ENCODE measurements at regions not wholly inside any gene's neighbourhood (a gene's known extent, or its start where the extent isn't known, plus 50 kb on each side); places are given as distances from the start of the nearest gene placed in this dataset.

DNA sequence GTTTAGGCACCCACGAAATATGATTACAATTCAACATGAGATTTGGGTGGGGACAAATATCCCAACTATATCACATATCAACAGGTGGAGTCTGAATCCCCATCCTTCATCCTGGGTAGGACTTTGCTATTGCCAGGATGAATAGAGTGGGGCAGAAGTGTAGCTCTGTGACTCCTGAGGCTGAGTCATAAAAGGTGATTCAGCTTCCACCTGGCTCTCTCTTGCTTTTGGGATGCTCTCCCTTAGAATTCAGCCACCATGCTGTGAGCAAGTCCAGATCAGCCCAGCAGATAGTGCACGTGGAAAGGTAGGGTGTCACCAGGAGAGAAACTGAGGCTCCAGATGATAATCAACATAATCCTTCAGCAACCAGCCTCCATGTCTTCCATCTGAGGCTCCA, 193.8 kb upstream of the BCOR start:
- Histone ChIP-seq H3K4me1 (ENCODE audit: control insufficient read depth, insufficient read depth, low read length) (no peaks in the 10 kb centered on the region), H3K4me3 (ENCODE audit: low read length) (no peak overlapping the region), H3K27me3 (ENCODE audit: control insufficient read depth, insufficient read depth, low read length, poor library complexity, severe bottlenecking) (no peaks in the 10 kb centered on the region), H3K9ac (ENCODE audit: extremely low read depth, low read length, poor library complexity, severe bottlenecking) (no peak overlapping the region), H3K9me3 (ENCODE audit: control insufficient read depth, low read length) (no peaks in the 10 kb centered on the region), H3K36me3 (ENCODE audit: control insufficient read depth, insufficient read depth, low read length) (no peaks in the 10 kb centered on the region), H3K27ac (ENCODE audit: low read depth, low read length) (no peak overlapping the region)
- Mint-ChIP-seq H3K4me3 (no peak overlapping the region), H3K27me3 (ENCODE audit: insufficient read depth) (peaks cover 2% of the 10 kb centered on the region), H3K4me1 (peaks cover 8% of the 10 kb centered on the region), H3K9me3 (peaks cover 43% of the 10 kb centered on the region), H3K36me3 (ENCODE audit: low read depth) (no peaks in the 10 kb centered on the region), H3K27ac (no peak overlapping the region)
- TF ChIP-seq, protein P1, sequence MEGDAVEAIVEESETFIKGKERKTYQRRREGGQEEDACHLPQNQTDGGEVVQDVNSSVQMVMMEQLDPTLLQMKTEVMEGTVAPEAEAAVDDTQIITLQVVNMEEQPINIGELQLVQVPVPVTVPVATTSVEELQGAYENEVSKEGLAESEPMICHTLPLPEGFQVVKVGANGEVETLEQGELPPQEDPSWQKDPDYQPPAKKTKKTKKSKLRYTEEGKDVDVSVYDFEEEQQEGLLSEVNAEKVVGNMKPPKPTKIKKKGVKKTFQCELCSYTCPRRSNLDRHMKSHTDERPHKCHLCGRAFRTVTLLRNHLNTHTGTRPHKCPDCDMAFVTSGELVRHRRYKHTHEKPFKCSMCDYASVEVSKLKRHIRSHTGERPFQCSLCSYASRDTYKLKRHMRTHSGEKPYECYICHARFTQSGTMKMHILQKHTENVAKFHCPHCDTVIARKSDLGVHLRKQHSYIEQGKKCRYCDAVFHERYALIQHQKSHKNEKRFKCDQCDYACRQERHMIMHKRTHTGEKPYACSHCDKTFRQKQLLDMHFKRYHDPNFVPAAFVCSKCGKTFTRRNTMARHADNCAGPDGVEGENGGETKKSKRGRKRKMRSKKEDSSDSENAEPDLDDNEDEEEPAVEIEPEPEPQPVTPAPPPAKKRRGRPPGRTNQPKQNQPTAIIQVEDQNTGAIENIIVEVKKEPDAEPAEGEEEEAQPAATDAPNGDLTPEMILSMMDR (conservative IDR thresholded peaks at IDR 0.05), result no peak
- 55% methylated on average over 1 of the region's 2 CpGs; no CpG with 5 or more reads in 1 of the 2 experiments for WGBS, 2 experiments (ENCODE audit: insufficient coverage in 1 of 2, insufficient read length in 1 of 2)
- no peak for DNase-seq

GRCh38 chrX:40290517-40290916, 192.8 kb upstream of the BCOR start:
- peaks cover under 1% of the 10 kb centered on the region for H3K4me1 Mint-ChIP-seq
- H3K9ac ChIP-seq (ENCODE audit: extremely low read depth, low read length, poor library complexity, severe bottlenecking), result no peak overlapping the region
- no peak for DNase-seq
- WGBS, 2 experiments (ENCODE audit: insufficient coverage in 1 of 2, insufficient read length in 1 of 2), result 97% methylated on average over 6 of the region's 7 CpGs; no CpG with 5 or more reads in 1 of the 2 experiments
- no peaks in the 10 kb centered on the region for H3K4me1 ChIP-seq (ENCODE audit: control insufficient read depth, insufficient read depth, low read length)
- no peaks in the 10 kb centered on the region for H3K36me3 ChIP-seq (ENCODE audit: control insufficient read depth, insufficient read depth, low read length)
- H3K27me3 Mint-ChIP-seq (ENCODE audit: insufficient read depth), result peaks cover 2% of the 10 kb centered on the region
- H3K4me3 Mint-ChIP-seq, result no peak overlapping the region
- no peaks in the 10 kb centered on the region for H3K27me3 ChIP-seq (ENCODE audit: control insufficient read depth, insufficient read depth, low read length, poor library complexity, severe bottlenecking)
- peaks cover 46% of the 10 kb centered on the region for H3K9me3 Mint-ChIP-seq
- no peak overlapping the region for H3K4me3 ChIP-seq (ENCODE audit: low read length)
- H3K36me3 Mint-ChIP-seq (ENCODE audit: low read depth), result no peaks in the 10 kb centered on the region
- H3K27ac ChIP-seq (ENCODE audit: low read depth, low read length), result no peak overlapping the region
- no peaks in the 10 kb centered on the region for H3K9me3 ChIP-seq (ENCODE audit: control insufficient read depth, low read length)
- TF ChIP-seq, protein P1 (conservative IDR thresholded peaks at IDR 0.05), result no peak
- no peak overlapping the region for H3K27ac Mint-ChIP-seq

DNA sequence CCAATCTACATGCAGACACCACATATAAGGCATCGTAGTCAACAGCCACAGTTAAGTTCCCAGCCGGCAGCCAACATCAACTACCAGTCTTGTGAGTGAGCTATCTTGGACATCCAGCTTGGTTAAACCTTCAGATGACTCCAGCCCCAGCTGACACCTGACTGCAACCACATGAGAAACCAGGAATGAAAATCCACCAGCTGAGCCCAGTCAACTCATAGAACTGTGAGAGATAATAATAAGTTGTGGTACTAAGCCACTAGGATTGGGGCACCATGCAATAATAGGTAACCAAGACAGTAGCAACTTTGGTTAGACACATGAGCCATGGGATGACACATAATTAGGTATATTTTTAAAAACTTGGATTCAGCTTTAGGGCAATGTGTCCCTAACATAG, 188.1 kb upstream of the BCOR start:
- Mint-ChIP-seq H3K27me3 (ENCODE audit: insufficient read depth) (peaks cover 2% of the 10 kb centered on the region), H3K4me1 (peaks cover 11% of the 10 kb centered on the region), H3K9me3 (peaks cover 49% of the 10 kb centered on the region)

More for the DNA sequence above, 188.1 kb upstream of the BCOR start:
- H3K27ac ChIP-seq (ENCODE audit: low read depth, low read length), result no peak overlapping the region
- H3K4me3 ChIP-seq (ENCODE audit: low read length), result no peak overlapping the region
- no peak for DNase-seq
- Mint-ChIP-seq H3K4me3 (no peak overlapping the region), H3K36me3 (ENCODE audit: low read depth) (no peaks in the 10 kb centered on the region), H3K27ac (no peak overlapping the region)
- H3K9me3 ChIP-seq (ENCODE audit: control insufficient read depth, low read length), result no peaks in the 10 kb centered on the region
- no peak overlapping the region for H3K9ac ChIP-seq (ENCODE audit: extremely low read depth, low read length, poor library complexity, severe bottlenecking)
- H3K36me3 ChIP-seq (ENCODE audit: control insufficient read depth, insufficient read depth, low read length), result no peaks in the 10 kb centered on the region
- WGBS, 2 experiments (ENCODE audit: insufficient coverage in 1 of 2, insufficient read length in 1 of 2), result 96% methylated on average over 2 of the region's 2 CpGs; no CpG with 5 or more reads in 1 of the 2 experiments
- no peaks in the 10 kb centered on the region for H3K4me1 ChIP-seq (ENCODE audit: control insufficient read depth, insufficient read depth, low read length)
- H3K27me3 ChIP-seq (ENCODE audit: control insufficient read depth, insufficient read depth, low read length, poor library complexity, severe bottlenecking), result no peaks in the 10 kb centered on the region
- TF ChIP-seq, protein P1 (conservative IDR thresholded peaks at IDR 0.05), result no peak

All from endodermal cell (in vitro differentiated cells).